Activated naive CD4-positive, alpha-beta T cell treated with anti-CD3 and anti-CD28 coated beads for 36 hours (primary cell): ENCODE measurements at regions not wholly inside any gene's neighbourhood (a gene's known extent, or its start where the extent isn't known, plus 50 kb on each side); places are given as distances from the start of the nearest gene placed in this dataset.
"Not testable (repeated sequence)": the region's sequence is repeated elsewhere in the genome, so short reads cannot be mapped to it uniquely, and the experiment has no call there.

Experiments
- CTCF ChIA-PET: fragments of 350-600 bp; sonication (Branson Sonifier 250); formaldehyde crosslinking; loops from one replicate; lab custom pipeline; 2021; ENCODE audit warnings: antibody characterized with exemption; lab: Charles Lee
- DNase-seq: peaks from one replicate; pipeline ENCODE4 v3.0.0-alpha.2; 2020
- H3K27ac Mint-ChIP-seq: one replicate; pipeline ENCODE4 v1.8.0; 2021; ENCODE audit warnings: mild to moderate bottlenecking, mixed read lengths
- H3K27me3 Mint-ChIP-seq: one replicate; pipeline ENCODE4 v1.8.0; 2021; ENCODE audit warnings: low read depth, mixed read lengths
- H3K36me3 Mint-ChIP-seq: one replicate; pipeline ENCODE4 v1.8.0; 2021; ENCODE audit warnings: low read depth, mixed read lengths
- H3K4me1 Mint-ChIP-seq: one replicate; pipeline ENCODE4 v1.8.0; 2021; ENCODE audit warnings: low read depth, mixed read lengths
- H3K4me3 Mint-ChIP-seq: one replicate; pipeline ENCODE4 v1.8.0; 2021; ENCODE audit warnings: mild to moderate bottlenecking, moderate library complexity, mixed read lengths
- H3K9me3 Mint-ChIP-seq: one replicate; pipeline ENCODE4 v1.8.0; 2021; ENCODE audit warnings: mixed read lengths
- intact Hi-C: fragments of 100-400 bp; cut with micrococcal nuclease; formaldehyde crosslinking; loops from one replicate; pipeline ENCODE4 v1.15.1; 2023

DNA sequence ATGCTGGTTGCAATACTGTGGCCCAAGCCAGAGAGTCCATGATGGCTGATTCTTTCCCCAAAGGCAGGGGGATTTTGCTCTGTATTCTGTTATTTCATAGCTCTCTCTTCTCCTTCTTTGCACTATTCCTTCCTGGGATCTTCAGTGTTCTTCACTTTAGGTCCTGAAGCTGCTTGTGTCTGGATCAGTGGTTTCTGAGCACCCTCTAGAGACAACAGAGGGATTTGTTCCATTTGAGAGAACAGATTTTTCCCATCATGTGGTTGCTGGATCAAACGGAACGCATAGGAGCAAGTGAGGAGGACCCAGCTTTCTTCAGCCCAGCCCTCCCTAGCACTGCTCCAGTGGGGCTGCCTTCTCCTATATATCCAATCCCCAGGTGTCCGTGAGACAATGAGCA is 68.7 kb upstream of the SYN3 start:
- intact Hi-C loops = no loop called here
- Mint-ChIP-seq H3K36me3 (no peaks in the 10 kb centered on the region), H3K27me3 (peaks cover 7% of the 10 kb centered on the region), H3K27ac (no peak overlapping the region), H3K4me3 (no peak overlapping the region), H3K9me3 (no peaks in the 10 kb centered on the region), H3K4me1 (no peaks in the 10 kb centered on the region)
- CTCF ChIA-PET = no interaction called here
- no peak for DNase-seq

DNA sequence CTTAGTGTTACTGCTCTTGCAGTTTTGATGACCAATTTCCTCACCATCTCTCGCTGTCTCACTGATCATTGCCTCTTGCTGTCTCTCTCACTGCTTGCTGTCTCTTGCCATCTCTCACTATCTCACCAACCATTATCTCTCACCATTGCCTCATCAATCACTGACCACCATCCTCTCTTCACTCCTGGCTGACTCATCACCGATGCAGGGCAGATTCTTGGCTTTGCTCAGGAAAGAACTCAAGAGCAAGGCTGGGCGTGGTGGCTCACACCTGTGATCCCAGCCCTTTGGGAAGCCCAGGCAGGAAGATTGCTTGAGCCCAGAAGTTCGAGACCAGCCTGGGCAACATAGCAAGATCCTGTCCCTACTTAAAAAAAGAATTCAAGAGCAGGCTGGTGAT is 66.3 kb upstream of the SYN3 start:
- H3K4me1 Mint-ChIP-seq = no peaks in the 10 kb centered on the region
- peaks cover 7% of the 10 kb centered on the region for H3K27me3 Mint-ChIP-seq
- H3K36me3 Mint-ChIP-seq = no peaks in the 10 kb centered on the region
- H3K27ac Mint-ChIP-seq = no peak overlapping the region
- no peak for DNase-seq
- CTCF ChIA-PET = no interaction called here
- H3K9me3 Mint-ChIP-seq = no peaks in the 10 kb centered on the region
- no peak overlapping the region for H3K4me3 Mint-ChIP-seq
- intact Hi-C loops = no loop called here

DNA sequence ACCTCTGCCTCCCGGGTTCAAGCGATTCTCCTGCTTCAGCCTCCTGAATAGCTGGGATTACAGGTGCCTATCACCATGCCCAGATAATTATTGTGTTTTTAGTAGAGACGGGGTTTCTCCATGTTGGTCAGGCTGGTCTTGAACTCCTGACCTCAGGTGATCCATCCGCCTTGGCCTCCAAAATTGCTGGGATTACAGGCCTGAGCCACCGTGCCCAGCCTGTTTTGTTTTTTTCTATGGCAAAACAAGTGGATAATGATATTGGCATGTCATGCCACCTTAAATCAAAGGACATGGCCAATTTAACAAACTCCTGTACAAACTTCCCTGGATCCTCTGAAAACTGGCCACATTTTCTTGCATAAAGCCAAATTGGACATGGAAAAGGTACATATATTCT is 64.3 kb upstream of the SYN3 start:
- H3K4me3 Mint-ChIP-seq, intact Hi-C loops, H3K27me3 Mint-ChIP-seq, H3K36me3 Mint-ChIP-seq, H3K27ac Mint-ChIP-seq, DNase-seq, H3K4me1 Mint-ChIP-seq, CTCF ChIA-PET, H3K9me3 Mint-ChIP-seq: not testable (repeated sequence)

DNA sequence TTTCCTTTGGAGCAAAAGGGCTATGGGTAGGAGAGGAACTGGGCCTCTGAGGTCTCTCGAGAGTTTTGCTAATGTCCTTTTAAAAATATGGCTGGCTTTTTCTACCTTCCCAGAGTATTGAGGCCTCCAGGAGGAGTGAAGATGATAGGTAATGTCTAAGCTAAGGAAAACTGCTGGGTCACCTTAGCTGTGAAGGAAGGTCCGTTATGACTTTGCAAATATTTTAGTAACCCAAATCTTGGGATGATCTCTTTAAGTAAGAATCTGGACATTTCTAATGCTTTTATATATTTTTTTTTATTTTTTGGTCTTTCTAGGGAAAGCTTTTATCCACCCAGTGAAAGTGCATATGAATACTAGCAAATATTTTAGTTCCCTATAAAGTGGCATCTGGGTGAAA is 60.9 kb upstream of the SYN3 start:
- H3K9me3 Mint-ChIP-seq = no peaks in the 10 kb centered on the region
- intact Hi-C loops = no loop called here
- DNase-seq = no peak
- no peaks in the 10 kb centered on the region for H3K36me3 Mint-ChIP-seq
- no peaks in the 10 kb centered on the region for H3K27me3 Mint-ChIP-seq
- H3K4me3 Mint-ChIP-seq = no peak overlapping the region
- CTCF ChIA-PET = no interaction called here
- H3K27ac Mint-ChIP-seq = no peak overlapping the region
- H3K4me1 Mint-ChIP-seq = peaks cover 2% of the 10 kb centered on the region

DNA sequence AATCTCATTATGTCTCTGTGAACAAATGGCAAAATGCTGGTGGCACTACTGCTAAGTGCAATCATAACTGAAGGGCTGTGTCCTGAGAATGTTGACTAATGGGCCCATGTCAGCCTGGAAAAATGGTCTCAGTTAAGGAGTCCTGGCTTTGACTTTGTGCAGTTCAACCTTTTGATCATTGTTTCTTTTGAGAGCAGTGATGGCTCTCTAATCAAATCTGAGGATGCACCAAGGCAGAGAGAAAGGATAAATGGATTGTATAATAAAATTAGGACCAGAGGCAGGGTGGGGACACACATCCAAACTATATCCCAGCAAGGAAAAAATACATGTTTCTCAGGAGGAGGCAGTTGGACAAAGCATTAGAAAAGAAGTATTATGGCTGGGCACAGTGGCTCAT is 59.6 kb upstream of the SYN3 start:
- H3K27me3 Mint-ChIP-seq = no peaks in the 10 kb centered on the region
- CTCF ChIA-PET = interaction anchor here (0.6 kb wide), 1 partner anchor 825 kb away, joined by 3 read pairs; no protein-coding TSS in a partner anchor
- H3K4me1 Mint-ChIP-seq = peaks cover 2% of the 10 kb centered on the region
- DNase-seq = no peak
- no peak overlapping the region for H3K27ac Mint-ChIP-seq
- intact Hi-C loops = no loop called here
- no peaks in the 10 kb centered on the region for H3K9me3 Mint-ChIP-seq
- H3K4me3 Mint-ChIP-seq = no peak overlapping the region
- no peaks in the 10 kb centered on the region for H3K36me3 Mint-ChIP-seq

DNA sequence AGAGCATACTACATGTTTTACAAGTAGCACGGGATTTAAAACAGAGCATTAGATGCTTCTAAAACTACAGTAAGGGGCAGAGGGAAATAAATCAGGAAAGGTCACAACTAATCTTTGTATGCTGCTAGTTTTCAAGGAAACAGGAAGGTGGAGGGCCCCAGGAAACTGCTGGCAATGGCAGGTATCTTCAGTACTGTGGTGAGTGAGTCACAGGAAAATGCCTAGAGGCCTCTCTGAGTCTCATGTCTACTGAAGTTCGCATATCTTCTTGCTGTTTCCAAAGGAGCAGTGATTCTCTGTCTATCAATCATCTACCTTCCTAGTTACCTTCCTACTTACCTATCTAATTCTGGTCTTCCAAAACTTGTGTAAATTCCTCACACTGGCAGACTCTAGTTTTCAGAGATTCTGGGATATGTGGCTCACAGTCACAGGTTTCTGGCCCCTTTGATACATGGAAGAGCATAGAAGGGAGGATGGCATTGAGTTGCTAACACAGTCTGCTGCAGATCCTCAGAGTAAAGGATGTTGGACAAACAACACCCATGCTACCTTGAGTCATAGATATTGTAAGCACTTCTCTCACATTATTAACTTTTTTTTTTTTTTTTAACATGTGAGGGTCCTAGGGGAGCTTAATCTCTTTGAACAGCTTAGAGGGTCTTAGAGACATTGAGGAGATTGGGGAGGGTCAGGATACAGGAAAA is 58.8 kb upstream of the SYN3 start:
- Mint-ChIP-seq H3K4me3 (no peak overlapping the region), H3K9me3 (no peaks in the 10 kb centered on the region), H3K36me3 (no peaks in the 10 kb centered on the region), H3K27me3 (no peaks in the 10 kb centered on the region), H3K4me1 (peaks cover 2% of the 10 kb centered on the region), H3K27ac (peak overlapping the region; percentile 11)
- DNase-seq = peak; percentile 35
- CTCF ChIA-PET = interaction anchor here (0.6 kb wide), 1 partner anchor 825 kb away, joined by 3 read pairs; no protein-coding TSS in a partner anchor
- intact Hi-C loops = no loop called here

DNA sequence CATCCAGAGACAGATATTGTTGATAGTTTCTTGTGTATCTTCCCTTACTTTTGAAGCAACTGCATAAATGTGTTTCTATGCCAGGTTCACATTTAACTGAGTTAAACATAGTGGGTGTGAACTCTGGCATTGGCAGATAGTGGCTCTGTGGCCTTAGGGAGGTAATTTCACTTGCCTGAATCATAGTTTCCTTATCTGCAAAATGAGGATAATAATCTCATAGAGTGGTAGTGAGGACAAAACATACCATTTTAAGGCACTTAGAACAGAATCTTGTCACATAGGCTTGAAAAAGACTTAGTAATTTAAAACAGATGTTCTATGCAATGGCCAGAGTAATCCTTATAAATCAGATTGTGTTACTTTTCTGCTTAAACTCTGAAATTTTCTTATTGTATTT is 56.4 kb upstream of the SYN3 start:
- CTCF ChIA-PET = no interaction called here
- H3K4me1 Mint-ChIP-seq = peaks cover 2% of the 10 kb centered on the region
- no peaks in the 10 kb centered on the region for H3K27me3 Mint-ChIP-seq
- no peak for DNase-seq
- no peak overlapping the region for H3K4me3 Mint-ChIP-seq
- no peaks in the 10 kb centered on the region for H3K36me3 Mint-ChIP-seq
- H3K9me3 Mint-ChIP-seq = no peaks in the 10 kb centered on the region
- intact Hi-C loops = no loop called here
- H3K27ac Mint-ChIP-seq = no peak overlapping the region

DNA sequence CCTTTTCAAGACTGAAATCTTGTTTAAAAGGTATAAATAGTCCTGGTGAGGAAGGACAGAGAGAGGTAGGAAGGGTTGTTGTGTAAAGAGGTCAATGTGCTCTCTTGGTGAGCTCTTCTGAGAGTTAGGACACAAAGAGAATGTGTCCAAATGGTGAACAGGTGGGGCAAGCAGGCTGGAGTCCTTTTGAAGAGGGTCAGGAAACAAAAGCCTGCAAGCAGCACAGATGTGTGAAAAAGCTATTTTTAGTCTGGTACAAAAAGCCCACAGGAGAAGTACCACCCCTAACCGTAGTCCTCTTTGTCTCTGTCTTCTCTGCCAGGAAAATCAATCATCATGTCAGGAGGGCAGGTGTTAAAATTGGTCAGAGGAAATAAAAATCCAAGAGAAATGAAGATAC is 54.4 kb upstream of the SYN3 start:
- Mint-ChIP-seq H3K27ac (no peak overlapping the region), H3K4me3 (no peak overlapping the region), H3K4me1 (peaks cover 2% of the 10 kb centered on the region)

DNA sequence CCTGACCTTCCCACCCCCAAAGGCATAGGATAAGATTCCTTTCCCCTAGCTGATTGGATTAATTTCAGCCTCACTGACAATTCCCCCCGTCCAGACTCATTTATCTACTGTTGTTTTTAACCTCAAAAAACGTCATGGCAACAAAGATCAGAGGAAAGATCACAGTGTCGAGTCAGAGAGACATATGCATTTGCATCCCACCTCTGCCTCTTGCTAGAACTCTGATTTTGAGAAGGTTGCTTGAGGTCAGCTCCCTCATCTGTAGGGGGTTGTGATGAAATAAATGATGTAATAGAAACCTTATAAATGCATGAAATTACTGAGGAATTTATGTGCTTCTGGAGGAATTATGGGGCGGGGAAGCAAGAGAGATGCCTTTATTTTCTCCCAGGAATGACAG is 53.3 kb upstream of the SYN3 start:
- intact Hi-C loops = no loop called here
- no peaks in the 10 kb centered on the region for H3K36me3 Mint-ChIP-seq
- CTCF ChIA-PET = no interaction called here
- no peak overlapping the region for H3K27ac Mint-ChIP-seq
- peaks cover 4% of the 10 kb centered on the region for H3K27me3 Mint-ChIP-seq
- H3K4me3 Mint-ChIP-seq = no peak overlapping the region
- H3K9me3 Mint-ChIP-seq = no peaks in the 10 kb centered on the region
- H3K4me1 Mint-ChIP-seq = no peaks in the 10 kb centered on the region
- peak; percentile 4 for DNase-seq

More for the DNA sequence above, 54.4 kb upstream of the SYN3 start:
- peaks cover 4% of the 10 kb centered on the region for H3K27me3 Mint-ChIP-seq
- intact Hi-C loops = no loop called here
- no peaks in the 10 kb centered on the region for H3K36me3 Mint-ChIP-seq
- no peak for DNase-seq
- H3K9me3 Mint-ChIP-seq = no peaks in the 10 kb centered on the region
- CTCF ChIA-PET = no interaction called here

DNA sequence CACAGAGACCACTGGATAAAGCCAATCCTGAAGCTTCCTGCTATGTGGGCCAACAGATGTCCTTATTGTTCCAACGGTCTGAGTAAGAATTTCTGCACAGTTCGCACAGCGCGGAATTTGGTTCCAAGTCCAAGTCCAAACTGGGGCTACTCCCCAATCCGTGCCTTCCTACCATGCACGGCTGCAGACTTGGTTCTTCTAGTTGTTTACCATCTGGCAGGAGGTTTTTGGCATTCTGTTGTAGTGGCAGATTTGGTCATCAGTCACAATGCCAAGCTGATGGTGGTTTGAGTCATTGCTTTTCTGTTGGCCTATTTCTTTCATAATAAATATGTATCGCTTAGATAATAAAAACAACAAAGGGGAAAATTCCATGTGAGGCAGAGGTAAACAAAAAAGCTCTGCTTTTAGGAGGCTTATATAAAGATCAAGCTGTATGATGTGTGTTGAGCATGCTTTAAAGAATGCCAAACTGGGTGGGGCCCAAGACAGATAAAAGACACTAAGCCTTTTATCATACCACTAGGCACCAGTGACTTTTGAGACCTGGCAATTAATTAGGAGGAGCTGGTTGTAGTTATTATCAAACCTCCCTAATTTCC is 52.5 kb upstream of the SYN3 start:
- no peak for DNase-seq
- Mint-ChIP-seq H3K4me3 (no peak overlapping the region), H3K27ac (no peak overlapping the region), H3K9me3 (no peaks in the 10 kb centered on the region), H3K4me1 (no peaks in the 10 kb centered on the region), H3K27me3 (peaks cover 7% of the 10 kb centered on the region), H3K36me3 (no peaks in the 10 kb centered on the region)
- intact Hi-C loops = no loop called here
- CTCF ChIA-PET = no interaction called here

DNA sequence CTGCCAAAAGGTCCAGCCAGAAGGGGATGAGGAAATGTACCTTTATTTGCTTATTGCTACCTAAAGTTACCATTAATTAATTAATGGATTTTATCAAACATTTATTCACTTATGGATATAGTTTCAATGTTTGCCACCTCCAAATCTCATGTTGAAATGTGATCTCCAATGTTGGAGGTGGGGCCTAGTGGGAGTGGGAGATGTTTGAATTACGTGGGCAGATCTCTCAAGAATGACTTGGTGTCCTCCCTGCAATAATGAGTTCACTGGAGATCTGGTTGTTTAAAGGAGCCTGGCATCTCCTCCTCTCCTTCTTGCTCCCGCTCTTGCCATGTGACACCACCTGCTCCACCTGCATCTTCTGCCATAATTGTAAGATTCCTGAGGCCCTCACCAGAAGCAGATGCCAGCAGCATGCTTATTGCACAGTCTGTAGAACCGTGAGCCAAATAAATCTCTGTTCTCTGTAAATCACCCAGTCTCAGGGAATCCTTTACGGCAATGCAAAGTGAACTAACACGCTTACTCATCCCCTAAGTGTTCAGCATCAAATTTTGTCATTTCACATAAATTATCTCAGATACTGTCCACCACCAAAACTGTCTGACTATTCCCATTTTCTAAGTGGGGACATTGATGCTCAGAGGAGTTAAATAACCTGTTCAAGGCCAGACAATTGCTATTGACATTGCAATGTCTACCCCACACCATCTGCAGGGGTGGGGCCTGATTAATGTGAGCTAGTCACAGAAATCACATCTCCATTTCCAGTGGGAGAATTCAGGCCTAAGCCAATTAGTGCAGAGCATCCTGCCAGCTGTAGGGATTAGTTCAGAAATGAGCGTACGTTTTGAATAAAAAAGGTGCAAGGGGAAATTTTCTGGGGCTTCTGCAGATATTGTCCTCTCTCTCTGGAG is 51.6 kb upstream of the SYN3 start:
- Mint-ChIP-seq H3K27me3 (peaks cover 7% of the 10 kb centered on the region), H3K9me3 (no peaks in the 10 kb centered on the region), H3K4me1 (no peaks in the 10 kb centered on the region), H3K4me3 (no peak overlapping the region), H3K27ac (no peak overlapping the region), H3K36me3 (no peaks in the 10 kb centered on the region)
- CTCF ChIA-PET = no interaction called here
- intact Hi-C loops = no loop called here
- no peak for DNase-seq

DNA sequence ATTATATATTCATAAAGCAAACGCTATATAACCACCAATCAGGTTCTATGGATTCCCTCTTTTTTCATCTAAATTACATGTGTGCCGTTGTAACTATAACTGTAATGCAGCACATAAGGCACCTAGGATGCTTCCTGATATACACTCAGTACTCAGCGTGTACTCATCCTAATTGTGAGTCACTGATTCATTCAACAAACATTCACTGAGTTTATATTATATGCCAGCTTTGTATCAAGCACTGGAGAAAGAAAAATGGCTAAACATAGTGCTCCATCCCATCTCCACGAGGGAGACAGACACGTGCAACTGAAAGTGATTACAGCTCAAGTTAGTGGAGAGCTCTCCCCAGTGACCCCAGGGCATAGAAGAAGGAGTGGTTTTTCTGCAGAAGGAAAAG is 49.9 kb upstream of the SYN3 start:
- no peaks in the 10 kb centered on the region for H3K4me1 Mint-ChIP-seq
- intact Hi-C loops = no loop called here
- CTCF ChIA-PET = interaction anchor here (0.7 kb wide), 1 partner anchor 102 kb away, joined by 3 read pairs; no protein-coding TSS in a partner anchor
- no peak overlapping the region for H3K27ac Mint-ChIP-seq
- H3K27me3 Mint-ChIP-seq = peaks cover 7% of the 10 kb centered on the region
- H3K36me3 Mint-ChIP-seq = no peaks in the 10 kb centered on the region
- H3K4me3 Mint-ChIP-seq = no peak overlapping the region
- DNase-seq = no peak
- peaks cover 2% of the 10 kb centered on the region for H3K9me3 Mint-ChIP-seq
